DMS114 treated with DMSO at 0.1 percent for 48 hours (cell line): ENCODE measurements at regions not wholly inside any gene's neighbourhood (a gene's known extent, or its start where the extent isn't known, plus 50 kb on each side); places are given as distances from the start of the nearest gene placed in this dataset.

ENCODE experiments used
- DNase-seq: peaks from one replicate; lab custom pipeline; 2025; ENCODE audit not compliant: unreplicated experiment; lab: John Stamatoyannopoulos, UW

- DNase-seq, result no peak
Measured at GRCh38 chr1:96374076-96374762, 347.4 kb upstream of the PTBP2 start.

- DNase-seq, result no peak
Measured at GRCh38 chr1:96376846-96377245, 344.7 kb upstream of the PTBP2 start.

DNA sequence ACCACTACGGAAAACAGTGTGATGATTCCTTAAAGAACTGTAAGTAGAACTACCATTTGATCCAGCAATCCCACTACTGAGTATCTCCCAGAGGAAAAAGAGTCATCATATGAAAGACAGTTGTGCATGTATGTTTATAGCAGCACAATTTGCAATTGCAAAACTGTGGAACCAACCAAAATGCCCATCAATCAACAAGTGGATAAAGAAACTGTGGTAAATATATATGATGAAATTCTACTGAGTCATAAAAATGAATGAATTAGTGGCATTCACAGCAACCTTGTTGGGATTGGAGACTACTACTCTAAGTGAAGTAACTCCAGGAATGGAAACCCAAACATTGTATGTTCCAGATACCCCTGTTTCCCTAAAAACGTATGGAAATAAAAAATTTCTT, 337.0 kb upstream of the PTBP2 start:
- no peak for DNase-seq

GRCh38 chr1:96387785-96388184, 333.8 kb upstream of the PTBP2 start:
- DNase-seq, result no peak

- DNase-seq, result no peak
Measured at GRCh38 chr1:96388421-96389310, 332.9 kb upstream of the PTBP2 start.

- no peak for DNase-seq
Measured at GRCh38 chr1:96400089-96400488, 321.5 kb upstream of the PTBP2 start.

DNA sequence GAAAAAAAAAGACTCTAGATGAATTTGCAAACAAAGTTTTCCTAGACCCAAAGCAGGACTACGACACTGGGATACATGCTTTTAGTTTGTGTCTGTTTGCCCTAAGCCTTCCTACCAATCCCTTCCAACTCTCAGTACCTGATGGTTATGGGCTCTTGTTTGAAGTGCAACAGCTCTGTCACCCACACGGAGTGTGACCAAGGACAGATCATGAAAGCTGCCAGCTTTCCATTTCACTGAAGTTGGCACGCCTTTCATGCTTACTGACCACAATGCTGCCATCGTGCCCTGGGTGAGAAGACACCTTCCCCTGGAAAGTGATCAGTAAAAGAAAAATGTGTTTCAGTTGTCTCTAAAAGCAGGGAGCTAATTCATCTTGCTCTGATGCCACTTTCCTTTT, 312.5 kb upstream of the PTBP2 start:
- no peak for DNase-seq

DNA sequence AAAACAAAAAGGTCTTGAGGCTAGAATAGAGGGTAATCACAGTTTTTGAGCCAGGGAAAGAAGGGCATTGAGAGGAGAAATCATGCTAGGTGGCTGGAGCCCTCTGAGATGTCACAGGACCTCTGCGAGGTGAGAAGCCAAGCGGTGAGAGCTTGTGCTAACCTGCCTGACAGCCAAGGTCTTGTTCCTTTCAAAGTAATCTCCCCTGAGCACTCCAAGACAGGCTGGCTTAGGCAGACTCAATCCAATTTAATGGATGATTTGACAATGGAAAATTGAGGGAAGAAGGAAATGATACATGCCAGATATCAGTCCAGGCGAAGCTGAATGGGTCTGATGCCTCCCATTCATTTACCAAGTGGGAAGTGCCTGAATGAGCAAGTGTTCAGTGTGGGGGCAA, 311.9 kb upstream of the PTBP2 start:
- no peak for DNase-seq

DNA sequence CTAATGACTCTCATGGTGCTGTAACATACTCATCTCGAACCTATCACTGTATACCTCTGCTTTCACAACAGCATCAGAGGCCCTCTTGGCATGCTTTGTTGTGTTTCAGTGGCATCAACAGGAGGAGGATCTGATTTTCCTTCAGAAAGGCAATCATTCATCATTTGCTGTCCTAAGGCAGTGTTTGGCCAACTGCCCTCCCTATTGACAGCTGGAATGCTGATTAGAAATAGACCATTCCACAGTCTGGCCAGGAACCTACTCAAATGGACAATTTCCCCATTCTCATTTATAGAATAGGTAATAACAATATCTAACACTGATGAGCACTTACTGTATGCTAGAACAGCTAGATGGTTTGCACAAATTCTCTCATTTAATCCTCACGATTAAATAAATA, 310.6 kb upstream of the PTBP2 start:
- no peak for DNase-seq

- no peak for DNase-seq
Measured at GRCh38 chr1:96414598-96414997, 307.0 kb upstream of the PTBP2 start.

DNA sequence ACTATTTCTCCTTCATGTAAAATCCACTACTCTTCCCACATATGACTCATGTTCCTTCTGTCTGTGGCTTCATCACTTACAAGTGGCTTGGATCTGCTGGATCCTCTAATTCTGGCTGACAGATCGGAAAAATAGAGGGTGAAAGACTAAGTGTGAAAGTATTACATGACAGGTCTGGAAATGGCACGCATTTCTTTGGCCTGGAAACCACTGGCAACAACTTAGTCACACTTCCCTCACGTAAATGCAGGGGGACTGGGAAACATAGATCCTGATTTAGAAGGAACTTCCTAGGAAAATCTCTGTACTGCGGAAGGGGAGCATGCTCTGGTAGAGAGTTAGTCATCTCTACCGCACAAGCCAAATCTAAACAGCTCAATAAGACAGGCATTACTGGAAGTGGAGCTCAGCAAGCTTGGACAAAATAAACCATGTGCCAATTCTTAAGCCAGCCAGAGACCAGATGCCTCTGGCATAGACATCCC, 305.4 kb upstream of the PTBP2 start:
- no peak for DNase-seq

DNA sequence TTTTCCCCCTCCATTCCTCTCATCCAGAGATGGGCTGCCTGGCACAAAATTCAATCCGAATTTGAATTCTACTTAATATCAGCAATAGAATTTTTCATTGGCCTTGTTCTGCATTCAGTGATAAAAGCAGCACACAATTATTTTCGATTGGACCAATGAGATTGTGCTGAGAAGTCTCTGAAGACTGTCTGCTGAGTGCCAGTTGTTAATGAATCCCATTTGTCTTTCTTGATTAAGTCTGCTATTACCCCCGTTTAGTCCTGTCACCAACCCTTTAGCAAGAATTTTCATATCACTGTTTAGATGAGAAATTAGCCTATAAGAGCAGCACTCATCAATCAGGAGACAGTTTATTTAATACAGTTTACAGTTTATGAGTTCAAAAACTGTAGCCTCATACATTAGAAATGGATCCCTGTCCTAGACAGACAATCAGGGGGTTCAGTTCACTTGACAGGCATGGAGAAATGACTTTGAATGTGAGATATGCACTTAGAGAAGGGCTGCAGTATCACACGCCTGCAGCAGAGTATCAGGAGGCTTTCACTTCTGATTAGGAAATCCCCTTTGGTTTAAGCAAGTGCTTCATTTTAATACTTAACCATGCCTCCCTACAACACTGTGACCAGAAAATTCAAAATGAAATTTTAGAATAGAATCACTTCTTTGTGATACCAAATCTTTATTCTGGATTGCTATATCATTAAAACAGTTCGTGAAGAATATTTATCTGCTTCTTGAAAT, 304.7 kb upstream of the PTBP2 start:
- no peak for DNase-seq

GRCh38 chr1:96418969-96419368, 302.6 kb upstream of the PTBP2 start:
- no peak for DNase-seq

DNA sequence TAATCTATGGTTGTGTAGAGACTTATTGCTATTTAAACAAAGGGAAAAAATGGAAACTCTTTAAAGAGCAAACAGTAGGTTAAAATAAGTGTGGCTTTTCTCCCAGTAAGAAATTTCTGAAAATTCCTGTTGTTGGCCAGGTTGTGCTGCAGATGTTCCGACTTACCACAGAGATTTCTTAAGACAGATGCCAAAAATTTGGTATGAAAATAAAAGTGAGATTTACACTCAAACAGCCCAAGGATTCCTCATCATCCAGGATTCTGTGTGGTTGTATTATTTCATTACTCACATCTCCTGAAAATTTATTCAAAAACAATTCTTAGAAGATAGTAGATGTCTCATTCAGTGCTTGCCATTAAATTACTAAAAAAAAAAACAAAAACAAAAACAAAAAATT, 296.7 kb upstream of the PTBP2 start:
- no peak for DNase-seq

DNA sequence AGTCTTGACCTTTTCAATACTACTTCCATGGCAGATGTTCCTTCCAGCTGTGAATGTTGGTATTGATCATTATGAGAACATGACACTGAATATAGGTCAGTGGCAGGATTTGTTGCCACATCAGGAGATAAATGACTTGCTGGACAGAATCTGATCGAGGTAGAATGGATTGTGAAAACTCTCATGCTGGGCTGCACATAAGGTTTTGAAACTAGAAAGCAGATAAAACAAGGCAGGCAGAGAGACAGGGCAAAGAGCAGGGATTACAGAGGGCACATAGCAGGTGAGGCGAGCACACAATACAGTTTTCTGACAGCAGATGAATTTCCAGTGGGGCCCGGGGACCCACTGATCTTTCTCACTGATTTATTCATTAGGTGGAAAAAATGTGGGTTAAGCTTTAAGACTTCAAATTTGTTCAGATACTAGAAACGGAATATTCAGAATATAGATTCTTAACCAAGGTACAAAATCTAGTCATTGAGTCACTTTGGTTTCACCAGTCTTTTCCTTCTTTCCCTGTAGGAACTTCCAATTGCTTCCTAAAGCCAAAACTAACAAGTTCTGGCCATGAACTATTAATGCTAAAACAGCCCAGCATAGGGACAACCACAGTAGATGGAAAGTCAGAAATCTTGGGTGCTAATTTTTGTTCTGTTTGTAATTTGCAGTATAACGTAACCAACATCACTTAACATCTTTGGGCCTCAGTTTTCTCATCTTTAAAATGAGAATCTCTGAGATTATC, 296.0 kb upstream of the PTBP2 start:
- no peak for DNase-seq

DNA sequence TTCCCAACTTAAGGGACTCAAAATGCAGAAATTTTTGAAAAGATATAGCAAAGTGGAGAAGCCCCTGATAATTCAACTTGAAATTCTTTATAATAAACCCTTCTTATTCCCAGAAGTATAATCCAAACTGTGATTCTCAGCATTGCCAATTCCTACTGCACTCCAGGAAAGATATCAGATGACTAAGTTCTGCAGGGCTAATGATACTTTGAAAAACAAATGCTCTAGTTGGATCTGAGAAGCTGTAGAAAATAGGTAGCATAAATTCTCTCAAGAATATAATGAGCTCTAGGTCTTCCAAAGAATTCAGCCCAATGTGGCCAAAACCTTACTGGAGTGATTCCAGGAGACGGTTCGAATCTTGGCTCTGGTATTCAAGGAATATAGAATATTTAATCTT, 294.0 kb upstream of the PTBP2 start:
- no peak for DNase-seq

DNA sequence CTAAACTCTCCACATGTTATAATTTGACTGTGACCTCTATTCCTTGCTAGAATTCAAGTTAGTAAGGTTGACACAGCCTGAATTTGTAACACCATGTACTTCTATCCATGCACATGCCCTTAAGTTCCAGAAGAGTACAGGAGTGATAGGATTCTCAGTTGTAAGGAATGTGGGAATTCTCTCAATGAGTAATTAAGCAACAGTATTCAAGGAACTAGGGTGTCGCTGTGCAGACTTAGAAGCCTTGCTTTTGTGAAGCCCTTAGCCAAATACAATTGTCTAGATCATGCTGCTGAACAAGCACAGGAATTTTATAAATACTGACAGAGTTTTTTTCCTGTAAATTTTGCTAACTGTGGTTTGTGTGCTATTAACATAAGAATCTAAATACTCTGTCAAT, 276.3 kb upstream of the PTBP2 start:
- DNase-seq, result no peak

GRCh38 chr1:96464066-96464465, 257.5 kb upstream of the PTBP2 start:
- no peak for DNase-seq

DNA sequence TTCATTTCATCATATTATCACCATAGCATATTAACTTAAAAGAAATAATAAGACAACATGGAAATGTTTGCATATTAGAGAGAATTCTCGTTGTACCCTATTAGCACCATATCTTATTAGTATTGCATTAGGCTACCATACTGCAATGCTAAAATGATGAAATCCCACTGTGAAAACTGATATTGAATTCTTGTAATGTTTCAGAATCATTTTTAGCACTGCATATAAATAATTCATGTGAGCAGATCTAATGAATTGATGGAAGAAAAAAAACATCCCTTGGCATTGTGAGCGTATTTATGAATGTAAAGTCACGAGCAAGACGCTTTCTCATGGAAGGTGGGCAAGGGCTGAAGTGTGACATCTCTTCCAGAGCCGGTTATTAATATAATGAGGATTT, 257.1 kb upstream of the PTBP2 start:
- no peak for DNase-seq

DNA sequence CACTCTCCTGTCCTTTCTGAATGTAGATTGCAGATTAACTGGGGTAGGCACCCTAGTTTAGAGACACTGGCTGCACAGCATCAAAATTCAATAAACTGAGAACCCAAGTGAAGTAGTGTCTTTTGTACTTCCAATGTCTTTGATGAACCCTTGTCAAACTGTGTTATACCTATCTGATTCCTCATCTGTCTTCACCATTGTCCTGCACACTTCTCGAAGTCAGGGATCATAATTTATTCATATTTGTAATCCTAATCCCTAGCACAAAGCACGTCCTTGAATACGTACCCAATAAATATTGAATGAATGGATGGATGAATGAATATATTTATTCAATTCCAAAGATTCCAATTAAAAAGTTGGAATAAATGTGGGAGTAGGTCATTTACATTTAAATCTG, 256.6 kb upstream of the PTBP2 start:
- no peak for DNase-seq

- DNase-seq, result no peak
Measured at GRCh38 chr1:96465441-96465840, 256.1 kb upstream of the PTBP2 start.
